ENCODE measurements at regions not wholly inside any gene's neighbourhood (a gene's known extent, or its start where the extent isn't known, plus 50 kb on each side); places are given as distances from the start of the nearest gene placed in this dataset.

DNA sequence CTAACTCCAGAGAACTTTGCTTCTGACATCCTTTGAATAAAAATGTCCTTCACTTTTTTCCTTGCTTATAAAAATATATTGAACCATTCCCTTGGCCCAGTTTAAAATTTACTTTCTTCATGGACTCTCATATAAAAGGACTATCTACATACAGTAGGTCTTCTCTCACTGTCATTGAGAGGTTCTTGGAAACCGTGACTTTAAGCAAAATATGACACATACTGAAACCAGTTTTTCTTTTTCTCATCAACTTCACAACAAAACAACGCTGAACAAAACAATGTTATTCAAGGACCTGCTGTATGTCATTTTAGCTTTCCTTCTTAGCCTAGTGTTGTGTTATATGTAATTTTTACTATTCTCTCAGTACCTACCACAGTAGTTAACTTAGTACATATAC, 496.8 kb downstream of the CENPC start:
- no peak for DNase-seq (ENCODE audit: low read depth in 1 of 2, low spot score in 1 of 2)

DNA sequence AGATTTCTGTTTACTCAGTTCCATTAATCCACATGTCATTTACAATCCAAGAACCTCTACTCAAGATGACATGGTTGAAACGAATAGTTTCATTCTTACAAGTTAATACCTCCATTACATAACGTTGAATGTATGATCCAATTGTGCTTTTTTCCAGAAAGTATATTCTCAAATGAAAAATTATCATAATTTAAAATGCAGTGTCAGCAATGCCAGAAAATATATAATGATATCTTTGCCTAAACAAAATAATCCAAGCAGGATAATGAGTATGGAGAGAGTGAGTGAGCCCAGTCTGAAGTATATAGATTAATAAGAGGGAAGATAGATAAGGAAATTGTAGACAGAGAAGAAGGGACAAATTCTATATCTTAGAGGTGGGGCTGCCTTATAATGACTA, 505.0 kb downstream of the CENPC start:
- DNase-seq (ENCODE audit: low read depth in 1 of 2, low spot score in 1 of 2) = no peak

DNA sequence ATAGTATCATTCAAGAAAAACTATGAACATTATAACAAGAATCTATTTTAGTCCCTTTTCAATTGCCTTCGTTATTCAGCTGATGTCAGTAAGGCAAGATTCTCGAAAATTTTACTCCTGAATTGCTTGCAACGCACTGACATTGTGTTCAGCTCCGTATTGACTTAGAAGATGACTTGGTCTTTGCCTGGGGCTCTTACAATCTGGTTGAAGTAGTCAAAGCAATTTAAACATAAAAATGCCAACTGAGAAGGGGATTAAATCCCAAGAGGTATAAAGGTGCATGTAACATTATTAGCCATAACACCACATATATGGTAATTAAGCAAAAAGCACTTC, 507.1 kb downstream of the CENPC start:
- no peak for DNase-seq (ENCODE audit: low read depth in 1 of 2, low spot score in 1 of 2)

DNA sequence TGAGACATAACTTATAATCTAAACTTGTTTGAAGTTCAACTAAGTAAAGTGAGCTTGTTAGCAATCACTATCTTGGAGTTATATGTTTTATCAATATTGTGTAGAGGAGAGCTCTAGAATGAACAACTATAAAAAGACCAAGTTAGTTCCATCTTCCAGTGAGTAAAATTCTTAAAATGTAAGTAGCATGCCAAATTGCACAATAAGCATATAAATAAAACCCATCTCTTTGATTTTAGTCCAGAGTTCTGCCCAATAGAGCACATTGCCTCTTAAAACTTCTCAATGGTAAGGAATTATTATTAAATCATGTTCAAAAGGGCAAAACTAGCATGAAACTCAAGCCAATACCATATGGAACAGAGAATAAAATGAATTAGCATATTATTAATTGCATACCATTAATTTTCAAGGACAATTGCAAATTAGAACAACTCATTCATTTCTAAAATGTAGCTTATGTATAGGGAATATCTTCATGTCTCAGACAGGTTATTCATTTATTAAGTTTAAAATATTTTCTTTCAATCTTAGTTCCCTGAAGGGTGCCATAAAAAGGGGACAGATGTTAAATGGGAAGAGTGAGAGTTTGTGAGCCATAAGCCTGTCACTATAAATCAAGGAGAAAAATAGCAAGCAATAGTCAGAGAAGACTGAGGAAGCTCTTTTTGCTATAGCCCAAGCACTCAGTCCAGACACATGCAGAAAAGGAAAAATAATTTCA, 507.6 kb downstream of the CENPC start:
- DNase-seq (ENCODE audit: low read depth in 1 of 2, low spot score in 1 of 2) = no peak

DNA sequence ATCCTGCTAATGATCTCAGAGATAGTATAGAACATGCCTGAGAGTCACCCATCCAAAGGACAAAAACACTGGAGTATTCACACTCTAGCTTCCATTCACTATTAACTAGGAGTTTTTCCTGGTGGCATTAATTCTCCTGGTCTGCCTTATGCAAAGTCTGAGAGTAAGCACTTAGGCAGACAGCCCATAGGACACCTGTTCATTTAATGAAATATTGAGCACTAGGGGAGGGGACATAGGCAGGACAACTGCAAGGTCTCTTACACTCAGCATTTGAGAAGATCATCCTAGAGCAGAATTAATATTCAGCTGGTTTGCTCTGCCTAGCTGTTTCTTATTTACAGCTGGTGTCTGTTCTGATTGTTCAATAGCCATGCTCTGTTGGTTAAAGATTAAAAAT, 508.5 kb downstream of the CENPC start:
- no peak for DNase-seq (ENCODE audit: low read depth in 1 of 2, low spot score in 1 of 2)

DNA sequence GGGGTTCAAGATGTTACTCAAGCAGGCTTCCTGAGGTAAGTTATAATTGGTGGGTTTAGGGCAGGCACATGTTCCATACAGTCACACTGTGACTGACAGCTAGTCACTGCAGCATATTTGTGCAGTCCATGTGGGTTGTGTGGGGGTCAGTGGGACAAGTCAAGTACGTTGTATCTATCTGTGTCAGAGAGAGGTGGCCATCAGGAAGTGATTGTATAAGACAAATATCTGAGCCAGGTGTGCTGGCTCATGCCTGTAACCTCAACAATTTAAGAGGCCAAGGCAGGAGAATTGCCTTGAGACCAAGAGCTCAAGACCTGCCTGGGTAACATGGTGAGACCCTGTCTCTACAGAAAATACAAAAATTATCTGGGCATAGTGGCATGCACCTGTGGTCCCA, 509.3 kb downstream of the CENPC start:
- DNase-seq (ENCODE audit: low read depth in 1 of 2, low spot score in 1 of 2) = no peak

DNA sequence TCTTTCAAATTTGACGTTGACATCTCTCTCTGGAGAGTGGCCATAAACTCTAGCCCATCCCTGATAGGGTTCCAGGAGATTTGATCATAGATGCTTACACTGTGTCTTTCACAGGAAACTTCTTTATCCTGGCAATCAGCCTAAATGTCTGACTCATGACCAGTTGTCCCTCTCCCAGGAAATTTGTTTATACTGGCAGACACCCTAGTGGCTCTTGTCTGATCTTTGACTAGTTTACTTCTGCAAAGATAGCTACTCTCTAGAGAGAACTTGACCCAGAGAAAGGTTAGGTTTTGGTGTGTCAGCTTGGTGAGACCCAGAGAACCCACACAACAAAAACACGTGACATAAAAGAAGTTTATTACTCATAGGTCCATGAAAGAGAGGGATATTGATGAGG, 509.8 kb downstream of the CENPC start:
- no peak for DNase-seq (ENCODE audit: low read depth in 1 of 2, low spot score in 1 of 2)

DNA sequence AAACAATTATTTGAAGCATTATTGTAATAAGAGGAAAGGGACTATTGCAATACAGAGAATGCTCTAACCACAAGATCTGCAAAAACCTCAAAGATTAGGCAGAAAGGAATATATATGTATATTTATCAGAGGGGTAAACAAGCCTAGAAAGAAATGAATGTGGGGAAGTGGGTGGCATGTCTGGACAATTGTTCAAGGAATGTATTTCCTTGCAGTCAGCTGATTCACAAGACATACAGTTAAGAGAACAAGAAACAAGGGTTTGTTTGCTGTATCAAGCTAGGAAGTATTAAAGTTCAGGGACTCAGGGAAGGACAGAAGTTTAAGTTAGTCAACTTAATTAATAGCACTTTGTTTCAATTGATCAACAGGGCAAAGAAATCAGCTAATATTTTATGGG, 514.7 kb downstream of the CENPC start:
- no peak for DNase-seq (ENCODE audit: low read depth in 1 of 2, low spot score in 1 of 2)

DNA sequence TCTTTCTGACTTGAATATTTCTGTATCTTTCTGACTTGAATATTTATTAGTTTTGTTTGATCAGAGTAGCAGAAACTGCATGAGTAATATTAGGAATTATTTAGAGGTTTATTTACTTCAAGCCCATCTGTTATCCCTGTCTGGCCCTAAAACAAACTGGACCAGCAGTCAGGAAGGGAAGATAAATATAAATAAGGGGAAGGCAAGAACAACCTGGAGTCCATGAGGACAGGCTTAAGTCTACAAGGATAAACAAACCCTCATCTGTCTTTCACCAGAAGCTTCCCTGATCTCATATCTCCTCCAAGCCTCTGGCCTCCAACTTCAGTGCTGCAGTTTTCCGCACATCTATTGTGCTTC, 524.9 kb downstream of the CENPC start:
- no peak for DNase-seq (ENCODE audit: low read depth in 1 of 2, low spot score in 1 of 2)

DNA sequence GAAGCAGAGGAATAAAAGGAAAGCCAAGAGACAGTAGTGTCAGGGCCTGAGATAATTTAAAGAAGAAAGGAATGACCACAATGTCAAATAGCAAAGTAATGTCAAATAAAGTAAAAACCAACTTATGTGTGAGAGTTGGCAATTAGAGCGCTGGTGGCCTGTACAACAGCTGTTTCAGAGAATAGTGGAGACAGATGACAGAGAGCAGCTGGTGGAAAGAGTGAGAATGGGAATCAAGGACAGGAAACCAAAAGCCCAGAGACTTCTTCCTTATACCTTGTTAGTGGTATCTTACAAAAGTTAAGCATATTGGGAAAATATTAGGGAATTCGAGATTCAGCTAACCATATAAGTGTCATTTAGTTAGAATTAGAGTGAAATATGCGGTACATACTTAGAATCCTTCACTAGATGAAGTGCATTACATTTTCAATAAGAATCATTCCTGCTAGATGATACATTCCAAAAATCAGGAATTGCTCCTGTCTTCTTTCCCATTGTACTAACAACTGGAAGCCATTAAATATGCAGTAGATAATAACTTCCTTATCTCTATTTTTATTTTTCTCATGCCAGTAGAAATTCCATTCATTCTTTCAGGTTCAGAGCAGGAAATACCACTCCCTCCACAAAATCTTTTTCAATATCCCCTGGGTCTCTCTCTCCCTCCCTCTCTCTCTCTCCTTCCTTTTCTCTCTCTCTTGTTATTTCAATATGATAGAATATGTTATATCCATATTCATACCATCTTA, 525.4 kb downstream of the CENPC start:
- no peak for DNase-seq (ENCODE audit: low read depth in 1 of 2, low spot score in 1 of 2)

DNA sequence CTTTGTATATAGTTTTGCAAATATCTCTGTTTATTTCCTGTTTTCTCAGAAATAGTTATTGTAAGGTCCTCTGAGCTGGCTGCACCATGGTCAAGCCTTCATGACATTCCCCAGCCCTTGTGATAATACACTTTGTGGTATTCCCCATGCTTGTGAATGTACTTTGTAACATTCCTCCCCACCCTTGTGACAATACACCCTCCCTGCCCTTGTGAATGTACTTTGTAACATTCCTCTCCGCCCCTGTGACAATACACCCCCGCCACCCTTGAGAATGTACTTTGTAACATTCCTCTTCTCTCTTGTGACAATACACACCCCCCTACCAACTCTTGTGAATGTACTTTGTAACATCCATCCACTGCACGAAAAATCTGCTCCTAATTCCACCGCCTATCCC, 530.7 kb downstream of the CENPC start:
- no peak for DNase-seq (ENCODE audit: low read depth in 1 of 2, low spot score in 1 of 2)

DNA sequence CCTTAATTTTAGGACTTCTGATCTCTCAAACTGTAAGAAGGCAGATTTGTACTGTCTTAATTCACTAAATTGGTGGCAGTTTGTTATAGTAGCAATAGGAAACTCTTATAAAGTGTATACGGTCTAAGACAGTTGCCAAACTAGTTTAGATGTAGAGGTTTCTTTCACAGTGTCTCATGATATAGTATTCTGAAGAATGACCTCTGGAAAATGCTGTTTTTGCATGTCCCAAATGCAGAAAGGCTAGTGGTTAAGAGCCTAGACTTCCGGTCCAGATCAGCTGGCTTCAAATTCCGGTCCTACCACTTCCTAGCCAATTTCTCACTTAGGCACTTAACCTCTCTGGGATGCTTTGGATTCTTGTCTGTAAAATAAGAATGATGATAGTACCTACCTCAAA, 538.5 kb downstream of the CENPC start:
- no peak for DNase-seq (ENCODE audit: low read depth in 1 of 2, low spot score in 1 of 2)

DNA sequence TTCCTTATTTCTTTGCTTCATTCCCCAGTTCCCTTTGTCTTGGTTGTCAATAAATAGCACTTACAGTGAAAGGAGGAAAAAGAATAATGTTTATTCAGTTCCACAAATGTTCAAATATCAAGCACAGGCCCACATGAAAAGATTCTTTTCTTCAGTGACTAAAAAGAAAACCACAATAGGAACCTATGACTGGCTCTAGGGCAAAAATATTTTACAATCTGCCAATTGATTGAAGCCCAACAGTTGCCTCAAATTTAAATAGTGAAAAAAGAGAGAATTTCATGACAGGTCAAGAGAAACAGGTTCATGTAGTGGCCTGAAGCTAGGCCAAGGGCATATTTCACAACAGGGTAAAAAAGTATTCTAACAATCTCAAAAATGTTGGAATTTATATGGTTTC, 553.8 kb downstream of the CENPC start:
- no peak for DNase-seq (ENCODE audit: low read depth in 1 of 2, low spot score in 1 of 2)

DNA sequence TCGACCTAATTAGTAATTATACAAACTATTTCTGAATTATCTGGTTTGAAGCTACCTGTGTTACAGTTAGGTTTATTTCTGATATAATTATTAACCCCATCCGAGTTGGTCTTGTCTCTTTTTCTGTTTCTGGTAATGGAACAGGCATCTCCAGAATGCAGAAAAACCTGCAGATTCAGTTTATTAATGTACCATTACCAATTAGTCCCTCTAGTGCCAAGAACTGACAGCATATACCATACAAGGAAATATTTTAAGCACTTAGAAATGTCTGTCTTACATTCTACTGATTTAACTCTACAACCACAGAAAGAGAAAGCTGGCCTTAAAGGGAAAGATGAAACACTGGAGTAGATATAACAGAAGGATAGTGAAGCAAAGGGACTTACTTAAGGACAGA, 570.6 kb downstream of the CENPC start:
- no peak for DNase-seq (ENCODE audit: low read depth in 1 of 2, low spot score in 1 of 2)

DNA sequence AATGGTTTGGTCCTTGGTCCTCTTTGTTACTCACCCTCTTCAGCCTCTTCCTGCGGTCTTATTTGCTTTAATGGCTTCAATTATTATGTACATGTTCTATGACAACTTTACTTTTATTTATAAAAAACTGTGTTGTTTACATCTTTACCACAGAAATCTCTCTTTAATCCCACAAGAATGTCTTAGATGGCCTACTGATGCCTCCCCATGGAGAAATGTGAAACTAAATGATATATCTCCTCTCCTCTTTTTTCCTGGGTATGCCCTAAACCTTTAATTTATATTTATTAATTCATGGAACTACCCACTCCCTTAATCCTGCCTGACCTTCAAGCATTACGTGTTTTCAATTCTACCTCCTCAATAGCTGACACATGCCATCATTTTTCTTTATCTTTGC, 573.2 kb downstream of the CENPC start:
- DNase-seq (ENCODE audit: low read depth in 1 of 2, low spot score in 1 of 2) = no peak

DNA sequence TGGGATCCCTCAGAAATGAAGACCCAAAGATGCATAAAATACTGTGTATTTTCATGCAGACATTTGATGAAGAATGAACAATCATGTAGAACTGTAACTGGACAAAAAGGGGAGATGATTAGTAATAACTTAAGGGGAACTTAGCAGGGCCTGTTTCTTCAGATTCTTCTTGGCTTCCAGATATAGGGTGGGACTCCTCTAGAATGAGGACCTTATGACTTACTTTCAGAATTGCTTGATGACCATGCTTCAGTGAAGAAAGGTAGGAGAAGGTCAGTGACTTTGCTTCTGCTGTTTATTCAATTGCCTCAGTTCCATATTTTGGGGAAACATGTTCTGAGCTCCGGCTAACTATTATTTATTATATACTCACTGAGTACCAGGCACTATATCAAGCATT, 580.8 kb downstream of the CENPC start:
- no peak for DNase-seq (ENCODE audit: low read depth in 1 of 2, low spot score in 1 of 2)

DNA sequence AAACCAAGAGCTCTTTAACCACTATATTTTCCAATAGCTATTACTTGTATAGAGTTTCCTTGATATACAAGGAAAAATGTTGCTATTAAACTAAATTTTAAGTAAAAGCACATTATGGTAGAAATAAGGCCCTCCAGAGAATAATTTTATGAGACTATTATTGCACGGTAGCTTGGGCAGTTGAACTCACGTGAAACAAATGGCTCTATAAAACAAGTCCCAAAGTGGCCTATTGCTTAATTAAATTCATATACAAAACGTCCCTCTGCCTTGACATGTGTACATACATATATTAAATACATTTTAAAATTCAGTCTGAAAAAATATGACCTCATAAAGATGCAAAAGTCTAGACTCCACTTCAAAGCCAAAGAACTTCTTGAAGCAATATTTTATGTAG, 582.2 kb downstream of the CENPC start:
- no peak for DNase-seq (ENCODE audit: low read depth in 1 of 2, low spot score in 1 of 2)

DNA sequence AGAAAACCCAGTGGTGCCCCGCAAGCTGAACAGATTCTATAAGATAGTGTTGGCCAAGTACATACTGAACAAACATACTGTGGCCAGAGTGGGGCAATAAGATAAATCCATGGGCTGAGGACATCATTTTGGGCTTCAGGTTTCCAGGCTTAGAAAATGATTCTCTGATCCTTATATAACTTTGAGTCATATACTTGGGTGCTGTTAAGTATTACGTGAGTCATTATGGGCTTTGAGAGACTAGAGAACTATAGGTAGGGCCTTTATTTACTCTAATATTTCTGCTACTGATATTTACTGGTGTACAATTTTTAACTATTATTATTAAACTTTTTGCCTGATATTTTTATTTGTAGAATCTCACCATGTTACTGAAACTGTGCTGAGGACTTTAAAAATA, 586.1 kb downstream of the CENPC start:
- no peak for DNase-seq (ENCODE audit: low read depth in 1 of 2, low spot score in 1 of 2)

DNA sequence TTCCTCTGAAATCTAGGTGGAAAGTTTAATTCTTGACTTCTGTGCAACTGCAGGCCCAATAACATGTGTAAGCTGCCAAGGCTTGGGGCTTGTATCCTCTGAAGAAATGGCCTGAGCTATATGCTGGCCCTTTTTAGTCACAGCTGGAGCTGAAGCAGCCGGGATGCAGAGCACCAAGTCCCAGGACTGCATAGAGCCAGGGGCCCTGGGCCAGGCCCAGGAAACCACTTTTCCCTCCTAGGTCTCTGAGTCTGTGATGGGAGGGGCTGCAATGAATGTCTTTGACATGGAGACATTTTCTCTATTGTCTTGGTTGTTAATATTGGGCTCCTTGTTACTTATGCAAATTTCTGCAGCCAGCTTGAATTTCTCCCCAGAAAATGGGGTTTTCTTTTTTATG, 588.5 kb downstream of the CENPC start:
- no peak for DNase-seq (ENCODE audit: low read depth in 1 of 2, low spot score in 1 of 2)

DNA sequence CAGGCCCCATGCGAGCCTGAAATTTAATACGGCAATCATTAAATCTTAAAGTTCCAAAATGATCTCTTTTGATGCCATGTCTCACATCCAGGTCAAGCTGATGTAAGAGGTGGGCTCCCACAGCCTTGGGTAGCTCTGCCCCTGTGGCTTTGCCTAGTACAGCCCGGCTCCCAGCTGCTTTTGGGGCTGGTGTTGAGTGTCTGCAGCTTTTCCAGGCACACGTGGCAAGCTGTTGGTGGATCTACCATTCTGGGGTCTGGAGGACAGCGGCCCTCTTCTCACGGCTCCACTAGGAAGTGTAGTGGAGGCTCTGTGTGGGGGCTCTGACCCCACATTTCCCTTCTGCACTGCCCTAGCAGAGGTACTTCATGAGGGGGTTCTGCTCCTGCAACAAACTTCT, 588.9 kb downstream of the CENPC start:
- no peak for DNase-seq (ENCODE audit: low read depth in 1 of 2, low spot score in 1 of 2)

DNA sequence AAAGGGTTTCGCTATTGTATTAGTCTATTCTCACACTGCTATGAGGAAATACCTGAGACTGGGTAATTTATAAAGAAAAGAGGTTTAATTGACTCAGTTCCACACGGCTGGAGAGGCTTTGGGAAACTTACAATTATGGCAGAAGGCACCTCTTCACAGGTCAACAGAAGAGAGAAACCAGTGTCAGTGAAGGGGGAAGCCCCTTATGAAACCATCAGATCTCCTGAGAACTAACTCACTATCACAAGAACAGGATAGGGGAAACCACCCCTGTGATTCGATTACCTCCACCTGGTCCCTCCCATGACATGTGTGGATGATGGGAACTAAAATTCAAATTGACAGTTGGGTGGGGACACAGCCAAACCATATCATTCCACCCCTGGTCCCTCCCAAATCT, 589.5 kb downstream of the CENPC start:
- DNase-seq (ENCODE audit: low read depth in 1 of 2, low spot score in 1 of 2) = no peak

DNA sequence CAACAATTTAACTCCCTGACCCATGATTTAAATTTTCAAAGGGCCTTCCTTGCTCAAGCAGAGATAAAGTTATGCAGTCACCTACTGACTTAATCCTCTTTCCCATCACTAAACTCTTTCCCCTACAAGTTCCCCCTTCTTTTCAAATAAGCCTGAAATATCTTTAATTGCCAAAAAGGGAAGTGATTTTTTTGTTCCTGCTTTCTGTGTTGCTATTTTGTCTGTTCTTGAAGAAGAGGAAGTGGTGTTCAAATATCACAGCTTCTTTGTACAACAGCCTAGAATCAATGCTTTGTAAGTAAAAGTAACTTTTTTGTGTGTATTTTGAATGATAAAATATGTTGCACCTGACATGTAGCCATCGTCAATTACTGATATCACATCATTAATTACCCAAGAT, 595.9 kb downstream of the CENPC start:
- DNase-seq (ENCODE audit: low read depth in 1 of 2, low spot score in 1 of 2) = no peak

DNA sequence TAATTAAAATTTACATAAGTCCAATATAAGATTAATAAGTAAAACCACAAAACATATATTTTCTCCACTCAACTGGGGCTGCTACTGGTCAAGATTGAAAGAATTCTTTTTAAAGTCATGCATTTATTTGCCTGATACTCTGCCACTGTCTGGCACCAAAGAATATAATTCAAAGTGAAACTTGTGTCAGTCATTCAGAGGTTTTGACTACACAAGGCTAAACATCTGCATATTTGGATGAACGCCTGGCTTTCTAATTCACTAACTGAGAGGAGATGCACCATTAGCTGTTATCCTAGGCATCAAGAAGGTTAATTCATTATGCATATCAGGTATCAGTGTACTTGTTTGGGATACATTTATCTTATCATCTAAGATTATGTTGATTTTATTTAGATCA, 598.5 kb downstream of the CENPC start:
- DNase-seq (ENCODE audit: low read depth in 1 of 2, low spot score in 1 of 2) = no peak
